ENCODE measurements at regions not wholly inside any gene's neighbourhood (a gene's known extent, or its start where the extent isn't known, plus 50 kb on each side); places are given as distances from the start of the nearest gene placed in this dataset.

- TF ChIP-seq MXI1 (IDR thresholded peaks at IDR 0.05; ENCODE audit: borderline replicate concordance, low read depth, low read length) (no peak), POLR2A (IDR thresholded peaks at IDR 0.05; ENCODE audit: low read depth, low read length) (no peak), RCOR1 (IDR thresholded peaks at IDR 0.05; ENCODE audit: insufficient replicate concordance, low read length) (no peak), CEBPB (IDR thresholded peaks at IDR 0.05; ENCODE audit: low read depth, low read length) (no peak), USF2 (IDR thresholded peaks at IDR 0.05; ENCODE audit: low read depth, low read length) (no peak), RAD21 (IDR thresholded peaks at IDR 0.05; ENCODE audit: low read length) (no peak), NFE2L2 (IDR thresholded peaks at IDR 0.05; ENCODE audit: low read depth, low read length) (no peak)
- TF ChIP-seq, protein P1, sequence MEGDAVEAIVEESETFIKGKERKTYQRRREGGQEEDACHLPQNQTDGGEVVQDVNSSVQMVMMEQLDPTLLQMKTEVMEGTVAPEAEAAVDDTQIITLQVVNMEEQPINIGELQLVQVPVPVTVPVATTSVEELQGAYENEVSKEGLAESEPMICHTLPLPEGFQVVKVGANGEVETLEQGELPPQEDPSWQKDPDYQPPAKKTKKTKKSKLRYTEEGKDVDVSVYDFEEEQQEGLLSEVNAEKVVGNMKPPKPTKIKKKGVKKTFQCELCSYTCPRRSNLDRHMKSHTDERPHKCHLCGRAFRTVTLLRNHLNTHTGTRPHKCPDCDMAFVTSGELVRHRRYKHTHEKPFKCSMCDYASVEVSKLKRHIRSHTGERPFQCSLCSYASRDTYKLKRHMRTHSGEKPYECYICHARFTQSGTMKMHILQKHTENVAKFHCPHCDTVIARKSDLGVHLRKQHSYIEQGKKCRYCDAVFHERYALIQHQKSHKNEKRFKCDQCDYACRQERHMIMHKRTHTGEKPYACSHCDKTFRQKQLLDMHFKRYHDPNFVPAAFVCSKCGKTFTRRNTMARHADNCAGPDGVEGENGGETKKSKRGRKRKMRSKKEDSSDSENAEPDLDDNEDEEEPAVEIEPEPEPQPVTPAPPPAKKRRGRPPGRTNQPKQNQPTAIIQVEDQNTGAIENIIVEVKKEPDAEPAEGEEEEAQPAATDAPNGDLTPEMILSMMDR (conservative IDR thresholded peaks at IDR 0.05; ENCODE audit: low read depth, low read length): no peak
- TF ChIP-seq, protein P2, sequence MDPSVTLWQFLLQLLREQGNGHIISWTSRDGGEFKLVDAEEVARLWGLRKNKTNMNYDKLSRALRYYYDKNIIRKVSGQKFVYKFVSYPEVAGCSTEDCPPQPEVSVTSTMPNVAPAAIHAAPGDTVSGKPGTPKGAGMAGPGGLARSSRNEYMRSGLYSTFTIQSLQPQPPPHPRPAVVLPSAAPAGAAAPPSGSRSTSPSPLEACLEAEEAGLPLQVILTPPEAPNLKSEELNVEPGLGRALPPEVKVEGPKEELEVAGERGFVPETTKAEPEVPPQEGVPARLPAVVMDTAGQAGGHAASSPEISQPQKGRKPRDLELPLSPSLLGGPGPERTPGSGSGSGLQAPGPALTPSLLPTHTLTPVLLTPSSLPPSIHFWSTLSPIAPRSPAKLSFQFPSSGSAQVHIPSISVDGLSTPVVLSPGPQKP (IDR thresholded peaks at IDR 0.05; ENCODE audit: borderline replicate concordance, low read depth, low read length): no peak
These were observed 81.7 kb upstream of the POU1F1 start for GRCh38 chr3:87358066-87358465.

Data from IMR-90 (cell line).